Neural cell (in vitro differentiated cells): ENCODE measurements at regions not wholly inside any gene's neighbourhood (a gene's known extent, or its start where the extent isn't known, plus 50 kb on each side); places are given as distances from the start of the nearest gene placed in this dataset.

Source experiments
- H2AFZ ChIP-seq: fragments of 200-600, 300-800 bp; sonication (generic), shearing (Covaris generic); 2 replicates; pipeline ENCODE4 v1.6.0; 2014; ENCODE audit warnings: low read depth, mild to moderate bottlenecking, antibody characterized with exemption, low read length, moderate library complexity
- H3F3A ChIP-seq: fragments of 200-600 bp; shearing (Covaris generic); 2 replicates; pipeline ENCODE4 v1.6.1; 2016; ENCODE audit warnings: mild to moderate bottlenecking, moderate library complexity, mixed read lengths, antibody characterized with exemption, low read length; ENCODE audit not compliant: insufficient read depth, poor library complexity, severe bottlenecking
- H3K27ac ChIP-seq: fragments of 200-600, 300-800 bp; sonication (generic), shearing (Covaris generic); 2 replicates; pipeline ENCODE4 v1.5.1; 2014; ENCODE audit warnings: mild to moderate bottlenecking, low read length, moderate library complexity
- H3K27me3 ChIP-seq: fragments of 300-800, 200-600 bp; sonication (generic), shearing (Covaris generic); 2 replicates; pipeline ENCODE4 v1.6.0; 2014; ENCODE audit warnings: mild to moderate bottlenecking, low read depth, low read length, moderate library complexity; ENCODE audit not compliant: insufficient read depth
- H3K36me3 ChIP-seq: fragments of 300-800, 200-600 bp; sonication (generic), shearing (Covaris generic); 2 replicates; pipeline ENCODE4 v1.5.1; 2014; ENCODE audit warnings: mild to moderate bottlenecking, antibody characterized with exemption, low read length, moderate library complexity; ENCODE audit not compliant: insufficient read depth
- H3K4me2 ChIP-seq: fragments of 300-800, 200-600 bp; sonication (generic), shearing (Covaris generic); 2 replicates; pipeline ENCODE4 v1.6.0; 2014; ENCODE audit warnings: mild to moderate bottlenecking, low read length
- H3K4me3 ChIP-seq: fragments of 300-800, 200-600 bp; sonication (generic), shearing (Covaris generic); 2 replicates; pipeline ENCODE4 v1.5.1; 2014; ENCODE audit warnings: mild to moderate bottlenecking, low read length, moderate library complexity
- H3K79me2 ChIP-seq: fragments of 200-600 bp; shearing (Covaris generic); replicated peaks from 2 replicates; pipeline ENCODE4 v1.6.0; 2014; ENCODE audit warnings: mild to moderate bottlenecking, low read length, moderate library complexity; ENCODE audit not compliant: insufficient read depth
- H3K9ac ChIP-seq: fragments of 300-800, 200-600 bp; sonication (generic), shearing (Covaris generic); 2 replicates; pipeline ENCODE4 v1.6.1; 2016; ENCODE audit warnings: mild to moderate bottlenecking, low read length, mixed read lengths
- H3K9me2 ChIP-seq: fragments of 200-600 bp; shearing (Covaris generic); 2 replicates; pipeline ENCODE4 v1.6.1; 2016; ENCODE audit warnings: mild to moderate bottlenecking, low read length, mixed read lengths; ENCODE audit not compliant: insufficient read depth
- H3K9me3 ChIP-seq: fragments of 200-600, 300-800 bp; sonication (generic), shearing (Covaris generic); 2 replicates; pipeline ENCODE4 v1.6.1; 2016; ENCODE audit warnings: mild to moderate bottlenecking, mixed run types, low read length, moderate library complexity, mixed read lengths
- H4K20me1 ChIP-seq: fragments of 200-600 bp; shearing (Covaris generic); 2 replicates; pipeline ENCODE4 v1.6.1; 2016; ENCODE audit warnings: mild to moderate bottlenecking, mixed run types; ENCODE audit not compliant: insufficient read depth
- CTCF ChIP-seq: fragments of 450-650 bp; IDR thresholded peaks from 2 replicates; pipeline ENCODE4 v1.5.1; 2014; ENCODE audit warnings: antibody characterized with exemption, mild to moderate bottlenecking, moderate library complexity; ENCODE audit not compliant: poor library complexity, severe bottlenecking
- EP300 ChIP-seq: fragments of 450-650 bp; conservative IDR thresholded peaks from 2 replicates; pipeline ENCODE4 v1.6.1; 2014; ENCODE audit warnings: antibody characterized with exemption, mild to moderate bottlenecking, moderate library complexity; ENCODE audit not compliant: poor library complexity, severe bottlenecking
- EZH2 ChIP-seq: fragments of 200-600, 300-800 bp; shearing (Covaris generic), sonication (generic); IDR thresholded peaks from 2 replicates; pipeline ENCODE4 v1.6.1; 2014; ENCODE audit warnings: antibody characterized with exemption, low read length, borderline replicate concordance, mild to moderate bottlenecking; ENCODE audit not compliant: insufficient read depth, poor library complexity, severe bottlenecking
- MXI1 ChIP-seq: fragments of 450-650 bp; conservative IDR thresholded peaks from 2 replicates; pipeline ENCODE4 v1.6.1; 2014; ENCODE audit warnings: antibody characterized with exemption, mild to moderate bottlenecking; ENCODE audit not compliant: poor library complexity, severe bottlenecking
- POLR2AphosphoS5 ChIP-seq: IDR thresholded peaks from 2 replicates; pipeline ENCODE4 v1.6.1; 2012
- RAD21 ChIP-seq: fragments of 450-650 bp; conservative IDR thresholded peaks from 2 replicates; pipeline ENCODE4 v1.6.1; 2014; ENCODE audit warnings: antibody characterized with exemption, mild to moderate bottlenecking, moderate library complexity
- REST ChIP-seq: IDR thresholded peaks from 2 replicates; pipeline ENCODE4 v1.6.1; 2012; ENCODE audit warnings: borderline replicate concordance
- SMC3 ChIP-seq: fragments of 450-650 bp; conservative IDR thresholded peaks from 2 replicates; pipeline ENCODE4 v1.6.1; 2014; ENCODE audit warnings: antibody characterized with exemption, mild to moderate bottlenecking, moderate library complexity; ENCODE audit not compliant: poor library complexity
- TAF1 ChIP-seq: IDR thresholded peaks from 2 replicates; pipeline ENCODE4 v1.6.1; 2012; ENCODE audit warnings: low read depth

- H3K4me2 ChIP-seq: no peak overlapping the region
- H3K36me3 ChIP-seq: no peaks in the 10 kb centered on the region
- no peak overlapping the region for H3K27ac ChIP-seq
- H3K79me2 ChIP-seq: no peaks in the 10 kb centered on the region
- no peak overlapping the region for H3K9ac ChIP-seq
- no peak overlapping the region for H3K4me3 ChIP-seq
- H4K20me1 ChIP-seq: no peaks in the 10 kb centered on the region
- H2AFZ ChIP-seq: no peak overlapping the region
- no peaks in the 10 kb centered on the region for H3K27me3 ChIP-seq
- no peaks in the 10 kb centered on the region for H3K9me3 ChIP-seq
- TF ChIP-seq REST (no peak), POLR2AphosphoS5 (no peak), EP300 (no peak), MXI1 (no peak), EZH2 (no peak), SMC3 (no peak), CTCF (no peak), TAF1 (no peak), RAD21 (no peak)
- H3K9me2 ChIP-seq: no peaks in the 10 kb centered on the region
- no peaks in the 10 kb centered on the region for H3F3A ChIP-seq
These were observed 115.6 kb upstream of the HCRTR2 start for GRCh38 chr6:55058682-55059081.

GRCh38 chr6:55064711-55065420 lies 109.4 kb upstream of the HCRTR2 start:
- Histone ChIP-seq H3K4me2 (no peak overlapping the region), H3K9me2 (no peaks in the 10 kb centered on the region), H2AFZ (no peak overlapping the region), H3K36me3 (no peaks in the 10 kb centered on the region), H4K20me1 (no peaks in the 10 kb centered on the region), H3K9ac (no peak overlapping the region), H3F3A (no peaks in the 10 kb centered on the region), H3K4me3 (no peak overlapping the region), H3K9me3 (no peaks in the 10 kb centered on the region), H3K27me3 (no peaks in the 10 kb centered on the region), H3K79me2 (no peaks in the 10 kb centered on the region), H3K27ac (no peak overlapping the region)
- TF ChIP-seq EZH2 (no peak), MXI1 (no peak), CTCF (no peak), REST (no peak), TAF1 (no peak), SMC3 (no peak), RAD21 (no peak), EP300 (no peak), POLR2AphosphoS5 (no peak)
